Heart right ventricle (tissue), 16 donors: ENCODE measurements at regions not wholly inside any gene's neighbourhood (a gene's known extent, or its start where the extent isn't known, plus 50 kb on each side); places are given as distances from the start of the nearest gene placed in this dataset.

Source experiments
- ATAC-seq, 8 donors: fragments of 200-7000 bp; cut with Tn5 transposase; one replicate each; pipeline ENCODE4 v1.9.1; 2020; ENCODE audit warnings: mild to moderate bottlenecking in 8 of 8, moderate library complexity in 8 of 8, moderate number of reproducible peaks in 1 of 8
- DNase-seq, 2 donors: peaks; one replicate each; pipeline ENCODE4 v3.0.0-alpha.2; 2020
- H3K27ac ChIP-seq, 10 donors: fragments of 200-600 bp; sonication (generic) in 2 of 10; one replicate each; pipeline versions ENCODE4 v1.5.0 to v1.8.0; 2020 to 2022; ENCODE audit warnings: mild to moderate bottlenecking in 3 of 10
- H3K27me3 ChIP-seq, 7 donors: fragments of 200-600 bp; one replicate each; pipeline ENCODE4 v1.8.0; 2021 to 2022; ENCODE audit warnings: mild to moderate bottlenecking in 2 of 7
- H3K36me3 ChIP-seq, 9 donors: fragments of 200-600 bp; sonication (generic) in 1 of 9; one replicate each; pipeline versions ENCODE4 v1.5.0 to v1.8.0; 2020 to 2022; ENCODE audit warnings: mild to moderate bottlenecking in 2 of 9
- H3K4me1 ChIP-seq, 9 donors: fragments of 200-600 bp; sonication (generic) in 1 of 9; one replicate each; pipeline versions ENCODE4 v1.5.0 to v1.8.0; 2020 to 2022; ENCODE audit warnings: mild to moderate bottlenecking in 4 of 9
- H3K4me3 ChIP-seq, 10 donors: fragments of 200-600 bp; sonication (generic) in 2 of 10; one replicate each; pipeline versions ENCODE4 v1.5.0 to v1.8.0; 2020 to 2022; ENCODE audit warnings: mild to moderate bottlenecking in 7 of 10, moderate library complexity in 2 of 10
- H3K9me3 ChIP-seq, 11 donors: fragments of 200-600 bp in 10 of 11; sonication (generic) in 2 of 11; one replicate each; pipeline versions ENCODE4 v1.5.0 to v1.8.0; 2013 to 2022; ENCODE audit warnings: mild to moderate bottlenecking in 2 of 11, control low read depth in 1 of 11, moderate library complexity in 1 of 11
- CTCF ChIP-seq, 9 donors: fragments of 200-600 bp; sonication (generic) in 2 of 9; IDR thresholded peaks; one replicate each; pipeline versions ENCODE4 v1.5.0 to v1.8.0; 2021 to 2022; ENCODE audit warnings: antibody characterized with exemption in 9 of 9, mild to moderate bottlenecking in 5 of 9, moderate library complexity in 1 of 9
- WGBS, 2 donors: extraction: QIAGEN DNeasy Blood & Tissue Kit; methylation state at CpG; one replicate each; pipeline ENCODE4 v1.1.7; 2013; ENCODE audit warnings: inconsistent platforms in 1 of 2; 5-methylcytosine and 5-hydroxymethylcytosine counted together
- intact Hi-C, 10 donors: fragments of 100-400 bp; cut with DNase I; formaldehyde crosslinking; loops; one replicate each; pipeline versions ENCODE4 v1.11.1 to v1.14.2; 2022
- donor health status: Arrhythmogenic right ventricular cardiomyopathy.
- donor health status: ischemic (EF 13 %, LVEDD 7.1; RV severe dilation, severe dysfunction).
- donor health status: healthy with polysubstance abuse.
- donor health status: DM: no; HTN: yes; CAD: no.
- donor health status: DM: no; HTN: no; CAD: no.
- donor health status: ischemic (EF 25% LVEDD 6.9; RV normal size, moderate dysfunction).
- donor health status: ischemic (EF 25% LVEDD 5.7; RV mildly dilated, moderate dysfunction).
- donor health status: healthy.
- donor health status: DM: yes; HTN: yes; CAD: no.
- donor health status: Ischemic cardiomyopathy.
- donor health status: ischemic (EF 35%, LVEDD 5.7; RV mildly dilated, moderate dysfunction).
- donor health status: nonischemic (EF 11% LVEDD 7.7; RV severe dilation, severe dysfunction).
- donor health status: DM: yes; HTN: yes; CAD: no.
- donor health status: PGD.
- donor health status: ischemic (EF 29% LVEDD 5.4; RV normal size, mild dysfunction).
- donor health status: nonischemic (EF 23%, LVEDD 6.1; RV moderate dilation, normal function).

GRCh38 chr5:89229331-89230070, 346.5 kb upstream of the MEF2C start:
- Histone ChIP-seq H3K4me3 (no peak overlapping the region), H3K27me3 (no peaks in the 10 kb centered on the region), H3K4me1 (no peaks in the 10 kb centered on the region), H3K27ac (no peak overlapping the region), H3K36me3 (no peaks in the 10 kb centered on the region), H3K9me3 (peaks cover 0 to 19% (median 0%) of the 10 kb centered on the region in 11 donors)
- no peak for TF ChIP-seq CTCF (IDR thresholded peaks at IDR 0.05)
- no peak for ATAC-seq
- WGBS, 2 donors: 97 to 98% methylated on average over 8 of the region's 8 CpGs
- no peak for DNase-seq
- intact Hi-C loops: loop anchor here in 1 of 10 donors (5.0 kb wide), 1 partner anchor 1732 kb away; no protein-coding TSS in a partner anchor

- intact Hi-C loops: loop anchor here in 1 of 10 donors (5.0 kb wide), 1 partner anchor 1731 kb away; no protein-coding TSS in a partner anchor
- WGBS, 2 donors: 98 to 100% methylated on average over 1 of the region's 1 CpG
Measured at GRCh38 chr5:89228355-89228754, 345.4 kb upstream of the MEF2C start.

GRCh38 chr5:89218364-89218763, 335.4 kb upstream of the MEF2C start:
- no peaks in the 10 kb centered on the region for H3K36me3 ChIP-seq
- H3K9me3 ChIP-seq: no peaks in the 10 kb centered on the region
- no peak for ATAC-seq
- no peaks in the 10 kb centered on the region for H3K27me3 ChIP-seq
- DNase-seq: no peak
- no peak overlapping the region for H3K4me3 ChIP-seq
- no peak for TF ChIP-seq CTCF (IDR thresholded peaks at IDR 0.05)
- H3K27ac ChIP-seq: no peak overlapping the region
- 91 to 92% methylated on average over 3 of the region's 3 CpGs for WGBS, 2 donors
- intact Hi-C loops: no loop called here
- H3K4me1 ChIP-seq: peaks cover 0 to 6% (median 0%) of the 10 kb centered on the region in 9 donors

More at GRCh38 chr5:89228355-89228754, 345.4 kb upstream of the MEF2C start:
- DNase-seq: no peak
- Histone ChIP-seq H3K9me3 (peaks cover 0 to 25% (median 0%) of the 10 kb centered on the region in 11 donors), H3K27ac (no peak overlapping the region), H3K36me3 (no peaks in the 10 kb centered on the region), H3K4me1 (no peaks in the 10 kb centered on the region), H3K4me3 (no peak overlapping the region), H3K27me3 (no peaks in the 10 kb centered on the region)
- no peak for ATAC-seq
- TF ChIP-seq CTCF (IDR thresholded peaks at IDR 0.05): no peak

- no peaks in the 10 kb centered on the region for H3K36me3 ChIP-seq
- H3K9me3 ChIP-seq: no peaks in the 10 kb centered on the region
- intact Hi-C loops: no loop called here
- H3K27ac ChIP-seq: no peak overlapping the region
- no peak overlapping the region for H3K4me3 ChIP-seq
- peaks cover 0 to 6% (median 0%) of the 10 kb centered on the region in 9 donors for H3K4me1 ChIP-seq
- no peak for ATAC-seq
- no peak for DNase-seq
- WGBS, 2 donors: 94 to 95% methylated on average over 3 of the region's 3 CpGs
- no peaks in the 10 kb centered on the region for H3K27me3 ChIP-seq
- no peak for TF ChIP-seq CTCF (IDR thresholded peaks at IDR 0.05)
Measured at GRCh38 chr5:89216606-89217005, 333.6 kb upstream of the MEF2C start.
